K562 (cell line): ENCODE measurements at regions not wholly inside any gene's neighbourhood (a gene's known extent, or its start where the extent isn't known, plus 50 kb on each side); places are given as distances from the start of the nearest gene placed in this dataset.

Experiments used
- ADNP ChIP-seq: fragments of 200-800 bp; sonication (Bioruptor generic); IDR thresholded peaks from 2 replicates; pipeline ENCODE4 v1.6.1; 2016; ENCODE audit warnings: missing genetic modification characterization, missing compliant biosample characterization
- ATF3 ChIP-seq, 2 experiments: fragments of 450-650 bp in 1 of 2; sonication (generic) in 1 of 2; formaldehyde crosslinking in 1 of 2; IDR thresholded peaks in 1 of 2; conservative IDR thresholded peaks in 1 of 2; 2 replicates each; pipeline versions ENCODE4 v1.6.1 to v1.8.1; 2016 to 2023; ENCODE audit warnings: mild to moderate bottlenecking in 2 of 2, moderate library complexity in 2 of 2, inconsistent platforms in 1 of 2, missing genetic modification reagents in 1 of 2
- BRF1 ChIP-seq: IDR thresholded peaks from 3 replicates; pipeline ENCODE4 v1.6.1; 2011; ENCODE audit warnings: borderline replicate concordance, mild to moderate bottlenecking; ENCODE audit not compliant: insufficient read length; ENCODE audit errors: extremely low read depth
- CHCHD3 ChIP-seq: fragments of 250-450 bp; sonication (Bioruptor Pico); IDR thresholded peaks from 2 replicates; pipeline ENCODE4 v2.1.2; 2022; ENCODE audit warnings: mild to moderate bottlenecking
- FOSL1 ChIP-seq: fragments of 200-800 bp; sonication (Bioruptor generic); conservative IDR thresholded peaks from 2 replicates; pipeline ENCODE4 v1.6.1; 2016; ENCODE audit warnings: missing genetic modification characterization, missing compliant biosample characterization
- FUS ChIP-seq: fragments of 200-400 bp; formaldehyde crosslinking; optimal IDR thresholded peaks from 2 replicates; pipeline ENCODE3; 2017; ENCODE audit warnings: low read depth, low read length
- HMGXB4 ChIP-seq: sonication (generic); formaldehyde crosslinking; IDR thresholded peaks from 2 replicates; pipeline ENCODE4 v1.8.1; 2023; ENCODE audit warnings: mild to moderate bottlenecking, missing genetic modification reagents
- IFI16 ChIP-seq: fragments of 250-450 bp; sonication (Bioruptor Pico); IDR thresholded peaks from 2 replicates; pipeline ENCODE4 v2.1.2; 2022; ENCODE audit warnings: mild to moderate bottlenecking, inconsistent platforms
- JUND ChIP-seq, 2 experiments: IDR thresholded peaks; 2 replicates in 1 of 2; 3 replicates in 1 of 2; pipeline ENCODE4 v1.6.1; 2011; ENCODE audit warnings: borderline replicate concordance in 2 of 2, low read depth in 2 of 2, low read length in 2 of 2, improper control_type of control experiment in 1 of 2, missing biosample characterization in 1 of 2, missing genetic modification characterization in 1 of 2, missing genetic modification reagents in 1 of 2
- NCOR1 ChIP-seq: fragments of 450-650 bp; IDR thresholded peaks from 2 replicates; pipeline ENCODE4 v1.6.1; 2016; ENCODE audit warnings: mild to moderate bottlenecking, moderate library complexity
- NUFIP1 ChIP-seq: fragments of 450-650 bp; IDR thresholded peaks from 2 replicates; pipeline ENCODE4 v1.6.1; 2018; ENCODE audit not compliant: partially characterized antibody
- SIX5 ChIP-seq, 2 experiments: IDR thresholded peaks; 2 replicates each; pipeline ENCODE4 v1.6.1; 2011; ENCODE audit warnings: low read length in 2 of 2, borderline replicate concordance in 1 of 2, low read depth in 1 of 2, mild to moderate bottlenecking in 1 of 2, moderate library complexity in 1 of 2; ENCODE audit not compliant: insufficient read depth in 1 of 2
- SOX6 ChIP-seq: fragments of 450-650 bp; IDR thresholded peaks from 2 replicates; pipeline ENCODE4 v1.6.1; 2014; ENCODE audit warnings: mild to moderate bottlenecking
- TRIM24 ChIP-seq, 2 experiments: fragments of 450-650 bp; IDR thresholded peaks; 2 replicates each; pipeline ENCODE4 v1.6.1; 2016
- UBTF ChIP-seq, 2 experiments: IDR thresholded peaks; 2 replicates each; pipeline ENCODE4 v1.6.1; 2012; ENCODE audit warnings: improper control_type of control experiment in 2 of 2, low read depth in 2 of 2, low read length in 2 of 2, borderline replicate concordance in 1 of 2
- WHSC1 ChIP-seq: IDR thresholded peaks from one replicate; pipeline ENCODE4 v1.6.1; 2012; ENCODE audit warnings: low read length, control low read depth, inconsistent platforms
- ZBTB8A ChIP-seq: fragments of 450-650 bp; IDR thresholded peaks from 2 replicates; pipeline ENCODE4 v1.6.1; 2018; ENCODE audit warnings: mild to moderate bottlenecking, moderate library complexity; ENCODE audit not compliant: partially characterized antibody
- ZNF224 ChIP-seq: sonication (generic); formaldehyde crosslinking; IDR thresholded peaks from 2 replicates; pipeline ENCODE4 v1.8.0; 2022; ENCODE audit warnings: mild to moderate bottlenecking, missing genetic modification reagents
- ZNF347 ChIP-seq: fragments of 450-650 bp; formaldehyde crosslinking; IDR thresholded peaks from 2 replicates; pipeline ENCODE4 v1.4.0; 2020; ENCODE audit warnings: low read depth, mild to moderate bottlenecking, moderate library complexity
- ZNF644 ChIP-seq: fragments of 200-800 bp; sonication (Bioruptor generic); IDR thresholded peaks from 2 replicates; pipeline ENCODE4 v1.6.1; 2016; ENCODE audit warnings: low read depth, missing genetic modification characterization, missing compliant biosample characterization
- TF ChIP-seq, protein P1 (sequence below): fragments of 450-650 bp; IDR thresholded peaks from 2 replicates; pipeline ENCODE4 v1.6.1; 2016; ENCODE audit warnings: missing biosample characterization, missing genetic modification characterization

DNA sequence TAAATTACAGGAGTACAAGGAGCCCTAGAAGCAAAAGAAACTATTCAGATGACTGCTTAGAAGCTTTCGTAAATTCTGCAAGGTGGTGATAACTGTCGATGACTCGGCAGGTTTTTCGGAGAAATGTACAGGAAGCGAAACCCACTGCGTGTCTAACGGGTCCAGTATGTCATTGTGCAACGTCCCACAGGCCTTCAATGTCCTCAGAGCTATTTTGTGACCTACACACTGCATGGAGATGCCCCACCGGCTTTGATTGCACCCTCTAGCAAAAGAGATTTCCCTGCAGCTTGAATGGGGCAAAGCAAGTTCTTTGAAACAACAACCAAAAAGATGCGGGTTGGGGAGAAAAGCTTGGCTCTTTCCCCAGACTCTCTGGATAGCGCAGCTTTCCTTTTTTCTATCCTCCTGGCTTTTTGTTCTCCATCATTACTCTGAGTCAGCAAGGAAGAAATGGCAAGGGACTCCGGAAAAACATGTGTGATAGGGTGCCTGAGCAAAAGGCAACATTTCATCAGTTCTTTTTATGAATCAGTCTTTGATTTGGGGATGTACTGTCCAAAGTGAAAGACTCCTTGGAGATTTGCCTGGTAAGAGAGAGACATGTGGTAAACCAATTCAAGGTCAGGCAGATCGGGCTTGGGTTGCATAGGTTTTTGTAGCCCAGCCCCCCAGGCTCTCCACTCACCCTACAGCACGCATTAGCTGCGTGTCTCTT is 112.0 kb upstream of the TBL1X start (continued):
- TF ChIP-seq NCOR1 (peak; percentile 46), ZNF224 (CRISPR knock-in tag) (no peak), TRIM24 (IDR thresholded peaks at IDR 0.05) (peak in 1 of 2 experiments; percentile 43; a peak in 2 of 4 replicates), ZNF644 (no peak), SIX5 (IDR thresholded peaks at IDR 0.05; ENCODE audit: borderline replicate concordance in 1 of 2, insufficient read depth in 1 of 2, low read depth in 1 of 2, low read length in 2 of 2) (no peak), ATF3 (IDR thresholded peaks at IDR 0.05) (peak; percentile 63), ATF3 (CRISPR knock-in tag; conservative IDR thresholded peaks at IDR 0.05) (no peak), FOSL1 (tag) (peak; percentile 57), CHCHD3 (CRISPR knock-in tag) (no peak), NUFIP1 (no peak), UBTF (IDR thresholded peaks at IDR 0.05; ENCODE audit: borderline replicate concordance in 1 of 2, low read depth in 2 of 2, low read length in 2 of 2) (no peak), SOX6 (peak; percentile 36; the same call in 1 of the 2 replicates), ADNP (no peak), FUS (no peak), ZNF347 (CRISPR knock-in tag) (no peak), IFI16 (CRISPR knock-in tag) (no peak), HMGXB4 (CRISPR knock-in tag) (no peak), BRF1 (no peak), ZBTB8A (no peak), JUND (IDR thresholded peaks at IDR 0.05; ENCODE audit: borderline replicate concordance, low read depth, low read length) (peak; percentile 56; the same call in 1 of the 2 replicates), JUND (tag; IDR thresholded peaks at IDR 0.05; ENCODE audit: borderline replicate concordance, low read depth, low read length) (peak; percentile 14; the same call in 1 of the 3 replicates), WHSC1 (no peak)
- TF ChIP-seq, protein P1, sequence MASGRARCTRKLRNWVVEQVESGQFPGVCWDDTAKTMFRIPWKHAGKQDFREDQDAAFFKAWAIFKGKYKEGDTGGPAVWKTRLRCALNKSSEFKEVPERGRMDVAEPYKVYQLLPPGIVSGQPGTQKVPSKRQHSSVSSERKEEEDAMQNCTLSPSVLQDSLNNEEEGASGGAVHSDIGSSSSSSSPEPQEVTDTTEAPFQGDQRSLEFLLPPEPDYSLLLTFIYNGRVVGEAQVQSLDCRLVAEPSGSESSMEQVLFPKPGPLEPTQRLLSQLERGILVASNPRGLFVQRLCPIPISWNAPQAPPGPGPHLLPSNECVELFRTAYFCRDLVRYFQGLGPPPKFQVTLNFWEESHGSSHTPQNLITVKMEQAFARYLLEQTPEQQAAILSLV (tag), result peak; percentile 62; the same call in 1 of the 2 replicates
